Ovary (tissue), 3 donors: ENCODE measurements at regions not wholly inside any gene's neighbourhood (a gene's known extent, or its start where the extent isn't known, plus 50 kb on each side); places are given as distances from the start of the nearest gene placed in this dataset.

Experiments used
- EP300 ChIP-seq: sonication (generic); formaldehyde crosslinking; IDR thresholded peaks from one replicate; pipeline ENCODE4 v1.6.1; 2017; ENCODE audit warnings: antibody characterized with exemption
- POLR2A ChIP-seq: fragments of 450-650 bp; IDR thresholded peaks from one replicate; pipeline ENCODE4 v1.6.1; 2017; ENCODE audit warnings: antibody characterized with exemption, mild to moderate bottlenecking, moderate library complexity
- TF ChIP-seq, protein P1 (sequence below), 3 donors: fragments of 450-650 bp in 2 of 3; fragments of 200-600 bp in 1 of 3; IDR thresholded peaks; one replicate each; pipeline versions ENCODE4 v1.5.1 to v1.8.0; 2016 to 2022; ENCODE audit warnings: antibody characterized with exemption in 3 of 3, mild to moderate bottlenecking in 1 of 3
- donor health status: DM: no; HTN: no; CAD: no.

DNA sequence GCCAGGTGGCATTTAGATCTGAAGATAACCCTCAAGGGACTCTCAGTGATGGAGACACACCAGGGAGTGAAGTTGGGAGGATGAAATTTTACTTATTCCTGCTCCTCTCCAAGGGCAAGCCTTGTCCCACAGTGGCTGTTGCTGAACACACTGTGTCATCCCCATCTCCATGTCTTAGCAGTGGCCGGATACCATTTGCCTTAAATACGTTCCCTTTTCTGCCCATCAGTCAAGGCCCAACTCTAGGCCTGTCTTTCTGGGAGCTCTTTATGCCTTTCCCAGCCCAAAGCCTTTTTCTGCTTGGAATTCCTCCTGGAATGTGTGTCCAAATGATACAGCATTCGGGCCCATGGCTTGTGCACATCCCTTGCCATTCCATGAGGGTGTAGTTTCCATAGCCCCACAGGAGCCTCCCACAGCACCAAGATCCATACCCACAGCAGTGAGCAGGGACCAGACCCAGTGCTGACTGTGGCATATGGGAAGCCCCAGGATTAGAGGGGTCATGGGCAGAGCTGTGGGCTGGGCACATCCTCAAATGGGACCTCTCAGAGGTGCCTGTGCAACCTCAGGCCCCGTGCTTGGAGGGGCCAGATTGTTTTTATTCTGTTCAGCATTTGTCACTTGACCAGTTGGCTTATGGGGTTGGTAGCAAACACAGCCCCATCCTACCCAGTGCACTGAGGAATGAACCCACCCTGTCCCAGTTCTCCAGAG is 63.7 kb upstream of the PRR23C start:
- TF ChIP-seq, protein P1, sequence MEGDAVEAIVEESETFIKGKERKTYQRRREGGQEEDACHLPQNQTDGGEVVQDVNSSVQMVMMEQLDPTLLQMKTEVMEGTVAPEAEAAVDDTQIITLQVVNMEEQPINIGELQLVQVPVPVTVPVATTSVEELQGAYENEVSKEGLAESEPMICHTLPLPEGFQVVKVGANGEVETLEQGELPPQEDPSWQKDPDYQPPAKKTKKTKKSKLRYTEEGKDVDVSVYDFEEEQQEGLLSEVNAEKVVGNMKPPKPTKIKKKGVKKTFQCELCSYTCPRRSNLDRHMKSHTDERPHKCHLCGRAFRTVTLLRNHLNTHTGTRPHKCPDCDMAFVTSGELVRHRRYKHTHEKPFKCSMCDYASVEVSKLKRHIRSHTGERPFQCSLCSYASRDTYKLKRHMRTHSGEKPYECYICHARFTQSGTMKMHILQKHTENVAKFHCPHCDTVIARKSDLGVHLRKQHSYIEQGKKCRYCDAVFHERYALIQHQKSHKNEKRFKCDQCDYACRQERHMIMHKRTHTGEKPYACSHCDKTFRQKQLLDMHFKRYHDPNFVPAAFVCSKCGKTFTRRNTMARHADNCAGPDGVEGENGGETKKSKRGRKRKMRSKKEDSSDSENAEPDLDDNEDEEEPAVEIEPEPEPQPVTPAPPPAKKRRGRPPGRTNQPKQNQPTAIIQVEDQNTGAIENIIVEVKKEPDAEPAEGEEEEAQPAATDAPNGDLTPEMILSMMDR (IDR thresholded peaks at IDR 0.05): no peak
- no peak for TF ChIP-seq EP300
- no peak for TF ChIP-seq POLR2A
